Lower leg skin (tissue), 4 donors: ENCODE measurements at regions not wholly inside any gene's neighbourhood (a gene's known extent, or its start where the extent isn't known, plus 50 kb on each side); places are given as distances from the start of the nearest gene placed in this dataset.

Experiments used
- DNase-seq, 2 donors: peaks; one replicate each; pipeline ENCODE4 v3.0.0-alpha.2; 2019; ENCODE audit warnings: low spot score in 2 of 2
- H3K4me3 ChIP-seq: fragments of 200-600 bp; sonication (generic); 2 replicates; pipeline ENCODE4 v1.5.1; 2017; ENCODE audit warnings: mild to moderate bottlenecking, low read depth; ENCODE audit not compliant: poor library complexity, severe bottlenecking
- POLR2A ChIP-seq, 2 donors: fragments of 450-650 bp; IDR thresholded peaks; one replicate each; pipeline ENCODE4 v1.6.1; 2016 to 2017; ENCODE audit warnings: antibody characterized with exemption in 2 of 2, mild to moderate bottlenecking in 1 of 2, moderate library complexity in 1 of 2
- WGBS, 2 donors: methylation state at CpG; one replicate each; pipeline ENCODE4 v1.1.5; 2018; 5-methylcytosine and 5-hydroxymethylcytosine counted together
- intact Hi-C: fragments of 100-400 bp; cut with DNase I; formaldehyde crosslinking; loops from one replicate; pipeline ENCODE4 v1.15.0; 2023; ENCODE audit warnings: low total_unique reads
- TF ChIP-seq, protein P1 (sequence below), 3 donors: fragments of 450-650 bp; IDR thresholded peaks; one replicate each; pipeline ENCODE4 v1.5.1; 2016; ENCODE audit warnings: antibody characterized with exemption in 3 of 3, mild to moderate bottlenecking in 3 of 3, moderate library complexity in 2 of 3

GRCh38 chr18:2411381-2411960, 159.8 kb downstream of the METTL4 start:
- no peak overlapping the region for H3K4me3 ChIP-seq
- intact Hi-C loops, result no loop called here
- TF ChIP-seq POLR2A (IDR thresholded peaks at IDR 0.05), result no peak
- TF ChIP-seq, protein P1, sequence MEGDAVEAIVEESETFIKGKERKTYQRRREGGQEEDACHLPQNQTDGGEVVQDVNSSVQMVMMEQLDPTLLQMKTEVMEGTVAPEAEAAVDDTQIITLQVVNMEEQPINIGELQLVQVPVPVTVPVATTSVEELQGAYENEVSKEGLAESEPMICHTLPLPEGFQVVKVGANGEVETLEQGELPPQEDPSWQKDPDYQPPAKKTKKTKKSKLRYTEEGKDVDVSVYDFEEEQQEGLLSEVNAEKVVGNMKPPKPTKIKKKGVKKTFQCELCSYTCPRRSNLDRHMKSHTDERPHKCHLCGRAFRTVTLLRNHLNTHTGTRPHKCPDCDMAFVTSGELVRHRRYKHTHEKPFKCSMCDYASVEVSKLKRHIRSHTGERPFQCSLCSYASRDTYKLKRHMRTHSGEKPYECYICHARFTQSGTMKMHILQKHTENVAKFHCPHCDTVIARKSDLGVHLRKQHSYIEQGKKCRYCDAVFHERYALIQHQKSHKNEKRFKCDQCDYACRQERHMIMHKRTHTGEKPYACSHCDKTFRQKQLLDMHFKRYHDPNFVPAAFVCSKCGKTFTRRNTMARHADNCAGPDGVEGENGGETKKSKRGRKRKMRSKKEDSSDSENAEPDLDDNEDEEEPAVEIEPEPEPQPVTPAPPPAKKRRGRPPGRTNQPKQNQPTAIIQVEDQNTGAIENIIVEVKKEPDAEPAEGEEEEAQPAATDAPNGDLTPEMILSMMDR (IDR thresholded peaks at IDR 0.05), result no peak
- DNase-seq, result no peak
- WGBS, 2 donors, result 86 to 100% methylated on average over 1 of the region's 1 CpG

GRCh38 chr18:2412281-2412680, 159.0 kb downstream of the METTL4 start:
- no peak for DNase-seq
- TF ChIP-seq, protein P1 (IDR thresholded peaks at IDR 0.05), result no peak
- no peak for TF ChIP-seq POLR2A (IDR thresholded peaks at IDR 0.05)
- no peak overlapping the region for H3K4me3 ChIP-seq
- WGBS, 2 donors, result 38 to 43% methylated on average over 3 of the region's 3 CpGs
- intact Hi-C loops, result no loop called here

DNA sequence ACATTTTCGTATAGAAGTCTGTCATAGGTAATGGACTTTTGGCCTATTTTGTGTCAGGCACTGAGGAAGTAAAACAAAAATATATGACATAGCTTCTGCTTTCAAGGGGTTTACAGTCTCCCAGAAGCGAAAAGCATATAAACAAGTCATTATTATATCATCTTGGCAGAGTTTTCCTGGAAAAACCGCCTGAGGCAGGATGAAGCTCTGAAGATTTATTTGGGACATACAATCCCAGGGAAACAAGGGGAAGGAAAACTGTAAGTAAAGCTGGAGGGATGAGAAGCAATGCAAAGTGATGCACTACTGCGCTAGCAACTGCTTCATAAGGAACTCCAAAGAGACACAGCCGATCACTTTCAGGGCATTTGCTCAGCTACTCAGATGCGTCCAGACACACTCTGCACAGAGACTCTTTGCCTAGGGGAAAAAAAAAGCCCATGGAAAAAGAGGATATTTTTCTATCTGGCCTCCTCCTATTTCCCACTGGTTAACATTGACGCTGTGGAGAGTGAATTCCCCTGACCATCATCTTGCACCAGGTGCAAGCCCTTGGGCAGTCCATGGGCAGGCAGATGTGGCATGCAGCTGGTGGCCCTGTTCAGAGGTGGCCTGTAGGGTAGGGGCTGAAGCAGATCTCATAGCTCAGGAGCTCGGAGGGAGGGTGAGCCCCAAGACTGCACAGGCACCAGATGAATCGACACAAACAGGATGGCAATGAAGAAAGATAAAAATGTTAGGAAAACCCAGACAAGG, 158.1 kb downstream of the METTL4 start:
- no peak overlapping the region for H3K4me3 ChIP-seq
- intact Hi-C loops, result no loop called here
- WGBS, 2 donors, result 44 to 63% methylated on average over 9 of the region's 9 CpGs
- no peak for DNase-seq
- no peak for TF ChIP-seq POLR2A (IDR thresholded peaks at IDR 0.05)
- TF ChIP-seq, protein P1 (IDR thresholded peaks at IDR 0.05), result no peak

- intact Hi-C loops, result no loop called here
- no peak for DNase-seq
- no peak overlapping the region for H3K4me3 ChIP-seq
- TF ChIP-seq, protein P1 (IDR thresholded peaks at IDR 0.05), result no peak
- no peak for TF ChIP-seq POLR2A (IDR thresholded peaks at IDR 0.05)
These were observed 157.1 kb downstream of the METTL4 start for GRCh38 chr18:2414235-2414634.

GRCh38 chr18:2415656-2416055, 155.6 kb downstream of the METTL4 start:
- WGBS, 2 donors, result 73 to 74% methylated on average over 3 of the region's 3 CpGs
- no peak overlapping the region for H3K4me3 ChIP-seq
- TF ChIP-seq, protein P1 (IDR thresholded peaks at IDR 0.05), result no peak
- TF ChIP-seq POLR2A (IDR thresholded peaks at IDR 0.05), result no peak
- DNase-seq, result no peak
- intact Hi-C loops, result no loop called here
